ENCODE measurements at regions not wholly inside any gene's neighbourhood (a gene's known extent, or its start where the extent isn't known, plus 50 kb on each side); places are given as distances from the start of the nearest gene placed in this dataset.

DNA sequence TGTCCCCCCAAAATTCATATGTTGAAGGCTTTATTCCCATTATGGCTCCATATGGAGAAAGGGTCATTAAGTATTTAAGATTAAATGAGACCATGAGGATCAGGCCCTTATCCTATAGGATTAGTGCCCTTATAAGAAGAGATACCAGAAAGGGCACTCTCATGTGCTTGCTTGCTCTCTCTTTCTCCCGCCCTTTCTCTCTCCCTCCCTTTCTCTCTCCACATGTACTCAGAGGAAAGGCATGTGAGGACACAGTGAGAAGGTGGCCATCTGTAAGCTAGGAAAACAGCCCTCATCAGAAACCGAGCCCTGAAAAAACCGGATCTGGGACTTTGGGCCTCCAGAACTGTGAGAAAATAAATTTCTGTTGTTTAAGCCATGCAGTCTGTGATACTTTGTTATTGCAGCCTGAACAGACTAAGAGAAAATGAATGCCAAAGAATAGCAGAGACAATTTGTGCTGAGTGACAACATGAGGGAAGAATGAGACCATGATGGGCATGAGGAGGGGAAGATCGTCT, 300.0 kb upstream of the SLC39A10 start:
- no peaks in the 10 kb centered on the region for H3K27me3 ChIP-seq (replicated peaks in 2 of 5; ENCODE audit: control insufficient read depth in 4 of 5, insufficient read depth in 5 of 5, low read length in 4 of 5)
- H3K27ac ChIP-seq (ENCODE audit: insufficient read depth in 1 of 2, low read depth in 1 of 2, low read length in 2 of 2, poor library complexity in 1 of 2, severe bottlenecking in 2 of 2) = no peak overlapping the region
- H3K4me3 ChIP-seq (ENCODE audit: control insufficient read depth in 1 of 7, extremely low read depth in 1 of 7, insufficient read depth in 4 of 7, low read depth in 2 of 7, low read length in 6 of 7) = no peak overlapping the region
- no peak for DNase-seq
- CTCF ChIA-PET = no interaction called here
- 79% methylated on average over 3 of the region's 4 CpGs for WGBS (ENCODE audit: insufficient coverage)
- POLR2A ChIA-PET = no interaction called here
- H3K36me3 ChIP-seq (ENCODE audit: control insufficient read depth in 4 of 4, insufficient read depth in 4 of 4, low read length in 3 of 4) = no peaks in the 10 kb centered on the region
- H3K4me1 ChIP-seq (ENCODE audit: control extremely low read depth in 1 of 4, control insufficient read depth in 4 of 4, insufficient read depth in 4 of 4, low read length in 3 of 4) = no peaks in the 10 kb centered on the region
- H3K9me3 ChIP-seq (ENCODE audit: control extremely low read depth in 1 of 5, control insufficient read depth in 4 of 5, insufficient read depth in 2 of 5, low read depth in 1 of 5, low read length in 4 of 5) = peaks cover 0 to 5% (median 2%) of the 10 kb centered on the region in 5 experiments

DNA sequence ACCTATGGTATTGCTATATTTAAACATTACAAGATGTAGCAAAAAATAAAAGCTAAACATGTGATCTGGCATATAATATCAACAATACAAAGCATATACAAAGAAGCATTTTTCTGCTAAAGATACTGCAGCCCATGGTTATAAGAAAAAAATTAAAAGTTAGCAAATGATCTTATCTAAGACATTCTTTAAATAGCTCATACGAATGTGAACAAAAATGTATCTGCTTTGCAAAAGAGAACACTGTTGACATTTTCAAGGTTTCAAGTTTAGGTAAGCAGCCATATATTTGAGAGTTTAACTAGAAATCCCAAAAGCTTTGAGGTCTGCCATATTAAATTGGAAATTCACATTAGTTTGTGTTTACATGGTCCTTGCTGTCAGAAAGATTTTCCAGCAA, 301.0 kb upstream of the SLC39A10 start:
- Histone ChIP-seq H3K27ac (ENCODE audit: insufficient read depth in 1 of 2, low read depth in 1 of 2, low read length in 2 of 2, poor library complexity in 1 of 2, severe bottlenecking in 2 of 2) (no peak overlapping the region), H3K4me3 (ENCODE audit: control insufficient read depth in 1 of 7, extremely low read depth in 1 of 7, insufficient read depth in 4 of 7, low read depth in 2 of 7, low read length in 6 of 7) (no peak overlapping the region), H3K9me3 (ENCODE audit: control extremely low read depth in 1 of 5, control insufficient read depth in 4 of 5, insufficient read depth in 2 of 5, low read depth in 1 of 5, low read length in 4 of 5) (peaks cover 0 to 5% (median 2%) of the 10 kb centered on the region in 5 experiments), H3K4me1 (ENCODE audit: control extremely low read depth in 1 of 4, control insufficient read depth in 4 of 4, insufficient read depth in 4 of 4, low read length in 3 of 4) (no peaks in the 10 kb centered on the region), H3K36me3 (ENCODE audit: control insufficient read depth in 4 of 4, insufficient read depth in 4 of 4, low read length in 3 of 4) (no peaks in the 10 kb centered on the region), H3K27me3 (replicated peaks in 2 of 5; ENCODE audit: control insufficient read depth in 4 of 5, insufficient read depth in 5 of 5, low read length in 4 of 5) (no peaks in the 10 kb centered on the region)
- CTCF ChIA-PET = no interaction called here
- no peak for DNase-seq
- 100% methylated on average over 1 of the region's 1 CpG for WGBS (ENCODE audit: insufficient coverage)
- POLR2A ChIA-PET = interaction anchor here (0.7 kb wide), 1 partner anchor 128 kb away, joined by 4 read pairs; no protein-coding TSS in a partner anchor

DNA sequence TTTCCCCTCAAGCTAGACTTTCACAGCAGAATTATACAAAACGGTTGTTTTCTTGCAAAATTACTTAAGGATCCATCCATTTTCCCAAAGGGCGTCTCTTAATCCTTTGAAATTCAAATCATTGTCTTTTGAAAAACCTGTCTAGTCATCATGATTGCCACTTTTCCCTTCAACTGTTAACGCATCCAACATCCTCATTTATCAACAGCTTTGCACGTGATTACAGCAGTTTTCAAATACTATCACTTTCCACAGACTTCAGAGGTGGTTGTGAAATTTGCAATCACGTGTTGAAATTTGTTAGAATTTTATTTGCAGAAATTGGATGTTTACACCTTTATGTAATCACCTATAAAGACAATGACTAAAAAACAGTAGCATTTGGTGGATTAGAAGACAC, 304.4 kb upstream of the SLC39A10 start:
- DNase-seq = peak; percentile 21 to 85 (median 78)
- H3K36me3 ChIP-seq (ENCODE audit: control insufficient read depth in 4 of 4, insufficient read depth in 4 of 4, low read length in 3 of 4) = no peaks in the 10 kb centered on the region
- WGBS (ENCODE audit: insufficient coverage) = 92% methylated on average over 2 of the region's 5 CpGs
- H3K4me1 ChIP-seq (ENCODE audit: control extremely low read depth in 1 of 4, control insufficient read depth in 4 of 4, insufficient read depth in 4 of 4, low read length in 3 of 4) = no peaks in the 10 kb centered on the region
- H3K27me3 ChIP-seq (replicated peaks in 2 of 5; ENCODE audit: control insufficient read depth in 4 of 5, insufficient read depth in 5 of 5, low read length in 4 of 5) = no peaks in the 10 kb centered on the region
- ChIA-PET POLR2A (no interaction called here), CTCF (interaction anchor here (0.6 kb wide), 1 partner anchor 797 kb away, joined by 3 read pairs; no protein-coding TSS in a partner anchor)
- no peak overlapping the region for H3K4me3 ChIP-seq (ENCODE audit: control insufficient read depth in 1 of 7, extremely low read depth in 1 of 7, insufficient read depth in 4 of 7, low read depth in 2 of 7, low read length in 6 of 7)
- no peak overlapping the region for H3K27ac ChIP-seq (ENCODE audit: insufficient read depth in 1 of 2, low read depth in 1 of 2, low read length in 2 of 2, poor library complexity in 1 of 2, severe bottlenecking in 2 of 2)
- peaks cover 0 to 5% (median 3%) of the 10 kb centered on the region in 5 experiments for H3K9me3 ChIP-seq (ENCODE audit: control extremely low read depth in 1 of 5, control insufficient read depth in 4 of 5, insufficient read depth in 2 of 5, low read depth in 1 of 5, low read length in 4 of 5)

DNA sequence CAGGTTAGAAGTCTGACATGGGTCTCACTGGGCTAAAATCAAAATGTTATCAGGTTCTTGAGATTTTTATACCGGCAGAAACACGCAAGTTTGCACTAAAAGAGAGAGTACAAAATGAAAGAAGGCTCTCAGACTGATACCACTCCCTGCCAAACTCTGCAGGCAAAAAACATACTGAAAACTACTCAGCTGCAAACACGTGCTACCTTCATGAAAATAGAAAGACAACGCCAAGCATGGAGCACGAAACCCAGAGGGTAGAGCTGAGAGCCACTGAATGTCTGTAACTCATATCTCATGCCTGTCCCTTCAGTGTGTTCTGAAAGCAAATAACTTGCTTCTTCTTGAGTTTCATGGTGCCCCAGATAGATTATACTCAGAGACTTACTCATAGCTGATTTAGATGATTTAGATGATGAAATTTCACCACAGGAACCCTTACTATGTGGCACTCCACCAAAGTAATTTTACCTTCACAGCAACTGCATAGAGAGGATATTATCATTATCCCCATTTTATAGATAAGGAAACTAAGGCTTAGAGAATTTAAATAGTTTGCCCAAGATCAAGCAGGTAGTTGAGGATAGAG, 313.0 kb upstream of the SLC39A10 start:
- ChIA-PET POLR2A (no interaction called here), CTCF (no interaction called here)
- Histone ChIP-seq H3K27me3 (replicated peaks in 2 of 5; ENCODE audit: control insufficient read depth in 4 of 5, insufficient read depth in 5 of 5, low read length in 4 of 5) (no peaks in the 10 kb centered on the region), H3K9me3 (ENCODE audit: control extremely low read depth in 1 of 5, control insufficient read depth in 4 of 5, insufficient read depth in 2 of 5, low read depth in 1 of 5, low read length in 4 of 5) (peaks cover 0 to 5% (median 0%) of the 10 kb centered on the region in 5 experiments), H3K4me1 (ENCODE audit: control extremely low read depth in 1 of 4, control insufficient read depth in 4 of 4, insufficient read depth in 4 of 4, low read length in 3 of 4) (peaks cover 0 to 3% (median 1%) of the 10 kb centered on the region in 4 experiments), H3K27ac (ENCODE audit: insufficient read depth in 1 of 2, low read depth in 1 of 2, low read length in 2 of 2, poor library complexity in 1 of 2, severe bottlenecking in 2 of 2) (no peak overlapping the region), H3K36me3 (ENCODE audit: control insufficient read depth in 4 of 4, insufficient read depth in 4 of 4, low read length in 3 of 4) (no peaks in the 10 kb centered on the region), H3K4me3 (ENCODE audit: control insufficient read depth in 1 of 7, extremely low read depth in 1 of 7, insufficient read depth in 4 of 7, low read depth in 2 of 7, low read length in 6 of 7) (no peak overlapping the region)
- DNase-seq = no peak
- 79% methylated on average over 5 of the region's 5 CpGs for WGBS (ENCODE audit: insufficient coverage)

DNA sequence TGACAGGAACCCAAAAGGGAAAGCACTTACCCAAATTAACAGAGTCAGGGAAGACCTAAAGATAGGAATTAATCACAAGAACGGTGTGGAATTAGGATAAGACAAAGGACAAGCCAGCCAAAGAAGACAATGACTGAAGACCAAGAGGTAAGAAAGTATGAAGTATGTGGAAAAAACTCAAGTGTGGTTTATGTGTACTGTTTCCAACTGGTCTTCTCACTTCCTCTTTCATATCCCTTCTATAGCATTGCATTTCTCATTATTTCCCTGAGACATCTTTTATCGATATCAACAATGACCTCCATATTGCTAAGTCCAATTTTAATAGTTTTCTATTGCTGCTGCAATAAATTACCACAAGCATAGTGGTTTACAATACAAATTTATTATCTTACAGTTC, 313.5 kb upstream of the SLC39A10 start:
- ChIA-PET CTCF (no interaction called here), POLR2A (no interaction called here)
- WGBS (ENCODE audit: insufficient coverage) = 90% methylated on average over 2 of the region's 2 CpGs
- H3K9me3 ChIP-seq (ENCODE audit: control extremely low read depth in 1 of 5, control insufficient read depth in 4 of 5, insufficient read depth in 2 of 5, low read depth in 1 of 5, low read length in 4 of 5) = peaks cover 0 to 5% (median 0%) of the 10 kb centered on the region in 5 experiments
- H3K27me3 ChIP-seq (replicated peaks in 2 of 5; ENCODE audit: control insufficient read depth in 4 of 5, insufficient read depth in 5 of 5, low read length in 4 of 5) = no peaks in the 10 kb centered on the region
- no peaks in the 10 kb centered on the region for H3K36me3 ChIP-seq (ENCODE audit: control insufficient read depth in 4 of 4, insufficient read depth in 4 of 4, low read length in 3 of 4)
- peak in 2 of 3 donors; percentile 6 to 16 for DNase-seq
- H3K27ac ChIP-seq (ENCODE audit: insufficient read depth in 1 of 2, low read depth in 1 of 2, low read length in 2 of 2, poor library complexity in 1 of 2, severe bottlenecking in 2 of 2) = no peak overlapping the region
- H3K4me3 ChIP-seq (ENCODE audit: control insufficient read depth in 1 of 7, extremely low read depth in 1 of 7, insufficient read depth in 4 of 7, low read depth in 2 of 7, low read length in 6 of 7) = no peak overlapping the region
- H3K4me1 ChIP-seq (ENCODE audit: control extremely low read depth in 1 of 4, control insufficient read depth in 4 of 4, insufficient read depth in 4 of 4, low read length in 3 of 4) = peaks cover 0 to 8% (median 4%) of the 10 kb centered on the region in 4 experiments

DNA sequence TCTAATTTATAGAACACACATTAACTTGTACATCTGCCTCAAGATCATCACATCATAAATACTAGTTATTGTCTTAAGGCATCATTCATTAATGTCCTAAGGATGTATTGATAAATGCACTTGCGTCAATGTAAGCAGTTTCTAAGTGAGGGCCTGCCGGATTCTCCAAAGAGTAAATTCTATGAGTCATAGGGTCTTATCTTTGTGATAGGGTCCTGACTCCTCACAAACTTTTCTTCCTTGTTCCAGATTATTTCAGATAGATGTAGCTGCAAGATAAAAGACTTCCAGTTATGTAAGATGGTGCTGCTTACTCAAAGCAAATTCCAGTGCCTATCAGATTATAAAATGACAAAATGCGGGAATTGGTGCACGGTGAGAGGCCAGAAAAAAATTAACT, 315.0 kb upstream of the SLC39A10 start:
- Histone ChIP-seq H3K4me1 (ENCODE audit: control extremely low read depth in 1 of 4, control insufficient read depth in 4 of 4, insufficient read depth in 4 of 4, low read length in 3 of 4) (peaks cover 0 to 21% (median 17%) of the 10 kb centered on the region in 4 experiments), H3K27ac (ENCODE audit: insufficient read depth in 1 of 2, low read depth in 1 of 2, low read length in 2 of 2, poor library complexity in 1 of 2, severe bottlenecking in 2 of 2) (no peak overlapping the region), H3K4me3 (ENCODE audit: control insufficient read depth in 1 of 7, extremely low read depth in 1 of 7, insufficient read depth in 4 of 7, low read depth in 2 of 7, low read length in 6 of 7) (no peak overlapping the region), H3K36me3 (ENCODE audit: control insufficient read depth in 4 of 4, insufficient read depth in 4 of 4, low read length in 3 of 4) (no peaks in the 10 kb centered on the region), H3K9me3 (ENCODE audit: control extremely low read depth in 1 of 5, control insufficient read depth in 4 of 5, insufficient read depth in 2 of 5, low read depth in 1 of 5, low read length in 4 of 5) (peaks cover 0 to 2% (median 0%) of the 10 kb centered on the region in 5 experiments), H3K27me3 (replicated peaks in 2 of 5; ENCODE audit: control insufficient read depth in 4 of 5, insufficient read depth in 5 of 5, low read length in 4 of 5) (no peaks in the 10 kb centered on the region)
- no peak for DNase-seq
- CTCF ChIA-PET = no interaction called here
- POLR2A ChIA-PET = no interaction called here
- 77% methylated on average over 2 of the region's 4 CpGs for WGBS (ENCODE audit: insufficient coverage)

DNA sequence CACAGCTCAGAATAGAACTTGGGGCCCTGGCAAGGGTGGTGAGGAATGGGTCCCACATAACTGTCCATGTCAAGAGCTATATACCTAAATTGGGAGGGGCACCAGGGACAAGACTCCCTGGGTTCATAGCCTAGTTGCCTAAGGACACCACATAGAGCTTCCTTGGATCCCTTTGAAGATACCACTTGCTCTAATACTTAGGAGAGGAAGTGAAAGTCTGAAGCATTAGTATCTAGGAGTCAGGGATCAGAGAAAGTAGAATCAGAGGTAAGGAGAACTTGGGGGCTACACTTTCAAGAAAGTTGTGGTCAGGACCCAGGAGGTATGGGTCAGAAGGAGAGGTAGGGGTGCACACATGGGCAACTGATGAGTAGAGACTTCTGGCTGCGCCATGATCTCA, 318.2 kb upstream of the SLC39A10 start:
- 100% methylated on average over 1 of the region's 1 CpG for WGBS (ENCODE audit: insufficient coverage)
- Histone ChIP-seq H3K4me1 (ENCODE audit: control extremely low read depth in 1 of 4, control insufficient read depth in 4 of 4, insufficient read depth in 4 of 4, low read length in 3 of 4) (peaks cover 0 to 26% (median 18%) of the 10 kb centered on the region in 4 experiments), H3K27ac (ENCODE audit: insufficient read depth in 1 of 2, low read depth in 1 of 2, low read length in 2 of 2, poor library complexity in 1 of 2, severe bottlenecking in 2 of 2) (no peak overlapping the region), H3K36me3 (ENCODE audit: control insufficient read depth in 4 of 4, insufficient read depth in 4 of 4, low read length in 3 of 4) (no peaks in the 10 kb centered on the region), H3K27me3 (replicated peaks in 2 of 5; ENCODE audit: control insufficient read depth in 4 of 5, insufficient read depth in 5 of 5, low read length in 4 of 5) (no peaks in the 10 kb centered on the region), H3K9me3 (ENCODE audit: control extremely low read depth in 1 of 5, control insufficient read depth in 4 of 5, insufficient read depth in 2 of 5, low read depth in 1 of 5, low read length in 4 of 5) (peaks cover 0 to 2% (median 0%) of the 10 kb centered on the region in 5 experiments), H3K4me3 (ENCODE audit: control insufficient read depth in 1 of 7, extremely low read depth in 1 of 7, insufficient read depth in 4 of 7, low read depth in 2 of 7, low read length in 6 of 7) (no peak overlapping the region)
- DNase-seq = no peak
- ChIA-PET CTCF (interaction anchor here (0.6 kb wide), 1 partner anchor 1008 kb away, joined by 4 read pairs; no protein-coding TSS in a partner anchor), POLR2A (no interaction called here)

All from common myeloid progenitor, CD34-positive (primary cell).